ENCODE measurements at regions not wholly inside any gene's neighbourhood (a gene's known extent, or its start where the extent isn't known, plus 50 kb on each side); places are given as distances from the start of the nearest gene placed in this dataset.

DNA sequence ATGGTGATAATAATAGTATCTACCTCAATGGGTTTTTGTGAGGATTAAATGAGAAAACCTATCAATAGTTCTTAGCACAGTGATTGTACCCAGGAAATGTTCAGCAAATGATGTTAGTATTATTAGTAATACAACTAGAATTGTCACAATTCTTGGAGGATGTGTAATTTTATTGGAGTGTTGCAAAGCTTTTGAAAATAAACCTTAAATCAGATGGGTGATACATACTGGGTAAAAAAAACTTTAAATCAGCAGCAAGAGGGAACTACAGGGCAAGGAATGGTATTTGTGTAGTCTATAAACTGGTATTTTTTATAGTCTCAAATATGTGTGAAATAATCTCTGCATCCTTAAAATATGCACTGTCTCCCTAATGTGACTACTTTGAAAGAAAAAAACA is 371.6 kb downstream of the PIK3R1 start:
- DNase-seq (ENCODE audit: low read depth, low spot score), result no peak
- Histone ChIP-seq H3K9me3 (ENCODE audit: low read depth, low read length) (no peaks in the 10 kb centered on the region), H3K36me3 (ENCODE audit: insufficient read depth, low read length) (no peaks in the 10 kb centered on the region), H3K9ac (ENCODE audit: insufficient read length) (no peak overlapping the region), H3K4me3 (no peak overlapping the region), H3K27ac (no peak overlapping the region)
- TF ChIP-seq POLR2AphosphoS5 (IDR thresholded peaks at IDR 0.05; ENCODE audit: borderline replicate concordance, low read depth, low read length) (no peak), FOXP2 (optimal IDR thresholded peaks at IDR 0.05; ENCODE audit: control extremely low read depth, extremely low read length, insufficient read depth) (no peak), EZH2 (IDR thresholded peaks at IDR 0.05) (no peak)

DNA sequence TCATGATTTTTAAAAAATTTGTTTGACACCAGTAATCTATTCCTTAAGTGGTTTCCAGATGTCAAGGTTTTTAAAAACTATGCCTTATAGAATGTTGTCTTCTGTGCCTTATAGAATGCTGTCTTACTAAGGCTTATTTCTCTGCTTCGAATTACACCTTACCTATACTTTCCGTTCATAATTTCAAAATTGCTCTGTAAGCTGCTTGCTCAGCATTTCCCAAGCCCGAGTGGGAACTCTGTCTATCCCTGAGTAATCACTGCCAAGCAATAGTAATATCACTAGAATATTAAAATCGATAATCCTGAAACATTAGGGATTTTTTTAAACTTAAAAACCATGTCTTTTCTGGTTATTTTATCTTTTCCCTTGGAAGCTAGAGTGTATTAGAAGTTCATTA is 376.3 kb downstream of the PIK3R1 start:
- no peak overlapping the region for H3K4me3 ChIP-seq
- H3K36me3 ChIP-seq (ENCODE audit: insufficient read depth, low read length), result no peaks in the 10 kb centered on the region
- no peak for DNase-seq (ENCODE audit: low read depth, low spot score)
- TF ChIP-seq FOXP2 (optimal IDR thresholded peaks at IDR 0.05; ENCODE audit: control extremely low read depth, extremely low read length, insufficient read depth), result no peak
- no peak for TF ChIP-seq POLR2AphosphoS5 (IDR thresholded peaks at IDR 0.05; ENCODE audit: borderline replicate concordance, low read depth, low read length)
- no peak for TF ChIP-seq EZH2 (IDR thresholded peaks at IDR 0.05)
- H3K27ac ChIP-seq, result no peak overlapping the region
- H3K9ac ChIP-seq (ENCODE audit: insufficient read length), result no peak overlapping the region
- H3K9me3 ChIP-seq (ENCODE audit: low read depth, low read length), result no peaks in the 10 kb centered on the region

DNA sequence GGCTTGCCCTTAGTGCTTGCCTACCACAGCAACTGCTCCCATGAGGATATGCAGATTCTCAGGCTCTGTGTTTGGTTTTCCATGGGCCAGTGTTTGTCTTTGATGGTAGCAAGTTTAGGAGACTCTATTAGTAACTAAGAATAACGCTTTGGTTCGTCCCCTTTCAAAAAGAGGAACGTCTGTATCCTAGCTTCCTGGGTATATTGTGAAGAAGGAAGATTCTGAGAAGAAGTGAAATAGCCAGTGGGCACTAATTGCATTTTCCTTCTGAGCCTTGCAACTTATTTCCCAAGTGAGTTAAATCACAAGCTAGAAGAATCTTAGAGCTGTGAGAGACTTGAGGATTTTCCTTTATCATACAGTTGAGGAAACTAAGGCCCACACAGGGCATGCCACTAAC is 376.8 kb downstream of the PIK3R1 start:
- H3K4me3 ChIP-seq, result no peak overlapping the region
- H3K9me3 ChIP-seq (ENCODE audit: low read depth, low read length), result no peaks in the 10 kb centered on the region
- no peak for DNase-seq (ENCODE audit: low read depth, low spot score)
- no peak overlapping the region for H3K27ac ChIP-seq
- no peak overlapping the region for H3K9ac ChIP-seq (ENCODE audit: insufficient read length)
- no peak for TF ChIP-seq EZH2 (IDR thresholded peaks at IDR 0.05)
- no peak for TF ChIP-seq FOXP2 (optimal IDR thresholded peaks at IDR 0.05; ENCODE audit: control extremely low read depth, extremely low read length, insufficient read depth)
- no peak for TF ChIP-seq POLR2AphosphoS5 (IDR thresholded peaks at IDR 0.05; ENCODE audit: borderline replicate concordance, low read depth, low read length)
- no peaks in the 10 kb centered on the region for H3K36me3 ChIP-seq (ENCODE audit: insufficient read depth, low read length)

DNA sequence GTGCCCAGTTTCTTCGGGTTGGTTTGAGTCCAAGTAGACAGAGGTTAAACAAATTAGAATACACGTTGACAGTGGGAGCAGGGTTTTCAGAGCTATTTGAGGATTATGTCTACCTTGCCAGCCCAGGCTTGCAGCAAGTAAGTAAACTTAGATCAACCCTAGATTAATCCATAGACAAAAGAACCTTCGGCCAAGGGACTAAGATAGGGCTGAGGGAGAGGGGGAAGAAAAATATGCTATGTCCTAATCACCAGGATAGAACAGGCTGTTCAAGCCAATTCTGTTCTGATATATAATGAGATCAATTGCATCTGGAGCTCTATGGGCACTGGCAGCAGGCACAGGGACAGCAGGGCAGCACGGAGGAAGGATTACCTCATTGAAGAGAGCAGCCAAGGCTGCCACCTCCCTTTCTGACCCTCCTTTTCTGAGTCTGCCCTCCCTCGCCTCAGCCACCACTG is 377.7 kb downstream of the PIK3R1 start:
- DNase-seq (ENCODE audit: low read depth, low spot score), result no peak
- no peak overlapping the region for H3K4me3 ChIP-seq
- TF ChIP-seq FOXP2 (optimal IDR thresholded peaks at IDR 0.05; ENCODE audit: control extremely low read depth, extremely low read length, insufficient read depth), result no peak
- no peak for TF ChIP-seq POLR2AphosphoS5 (IDR thresholded peaks at IDR 0.05; ENCODE audit: borderline replicate concordance, low read depth, low read length)
- TF ChIP-seq EZH2 (IDR thresholded peaks at IDR 0.05), result no peak
- H3K9me3 ChIP-seq (ENCODE audit: low read depth, low read length), result no peaks in the 10 kb centered on the region
- no peak overlapping the region for H3K27ac ChIP-seq
- no peak overlapping the region for H3K9ac ChIP-seq (ENCODE audit: insufficient read length)
- no peaks in the 10 kb centered on the region for H3K36me3 ChIP-seq (ENCODE audit: insufficient read depth, low read length)

DNA sequence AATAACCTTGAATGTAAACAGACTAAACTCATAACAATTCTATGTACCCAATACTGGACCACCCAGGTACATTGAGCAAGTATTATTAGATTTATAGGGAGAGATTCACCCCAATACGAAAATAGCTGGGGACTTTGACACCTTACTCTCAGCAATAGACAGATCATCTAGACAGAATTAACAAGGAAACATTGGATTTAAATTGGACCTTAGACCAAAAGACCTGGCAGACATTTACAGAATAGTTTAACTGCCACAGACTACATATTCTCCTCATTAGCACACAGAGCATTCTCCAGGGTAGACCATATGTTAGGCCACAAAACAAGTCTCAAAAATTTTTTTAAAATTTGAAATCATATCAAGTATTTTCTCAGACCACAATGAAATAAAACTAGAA is 397.4 kb downstream of the PIK3R1 start:
- no peak overlapping the region for H3K9ac ChIP-seq (ENCODE audit: insufficient read length)
- no peak for DNase-seq (ENCODE audit: low read depth, low spot score)
- no peak for TF ChIP-seq EZH2 (IDR thresholded peaks at IDR 0.05)
- TF ChIP-seq POLR2AphosphoS5 (IDR thresholded peaks at IDR 0.05; ENCODE audit: borderline replicate concordance, low read depth, low read length), result no peak
- no peak for TF ChIP-seq FOXP2 (optimal IDR thresholded peaks at IDR 0.05; ENCODE audit: control extremely low read depth, extremely low read length, insufficient read depth)

DNA sequence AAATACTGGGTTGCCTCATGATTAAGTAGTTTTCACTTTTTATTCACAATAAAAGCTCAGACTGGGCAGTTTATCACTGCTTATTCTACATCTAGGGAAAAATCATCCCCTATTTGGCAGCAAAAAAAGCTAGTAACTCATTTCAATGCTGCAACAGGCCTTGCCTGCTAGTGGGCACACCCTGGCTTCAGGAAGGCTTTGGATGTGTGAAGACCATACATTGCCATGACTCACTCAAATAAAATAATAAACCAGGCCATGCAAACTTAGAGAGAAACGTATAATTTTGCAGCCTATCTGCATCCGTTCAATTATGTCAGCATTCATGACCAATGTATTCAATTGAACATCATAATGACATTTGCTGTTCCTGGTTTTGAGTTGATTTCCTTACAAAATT is 402.9 kb downstream of the PIK3R1 start:
- TF ChIP-seq FOXP2 (optimal IDR thresholded peaks at IDR 0.05; ENCODE audit: control extremely low read depth, extremely low read length, insufficient read depth) (no peak), EZH2 (IDR thresholded peaks at IDR 0.05) (no peak), POLR2AphosphoS5 (IDR thresholded peaks at IDR 0.05; ENCODE audit: borderline replicate concordance, low read depth, low read length) (no peak)
- Histone ChIP-seq H3K9ac (ENCODE audit: insufficient read length) (no peak overlapping the region), H3K36me3 (ENCODE audit: insufficient read depth, low read length) (no peaks in the 10 kb centered on the region), H3K4me3 (no peak overlapping the region), H3K27ac (no peak overlapping the region), H3K9me3 (ENCODE audit: low read depth, low read length) (0 out of 2 replicates have a peak, but pooled peaks cover 2% of the 10 kb centered on the region)
- no peak for DNase-seq (ENCODE audit: low read depth, low spot score)

More for the DNA sequence above, 397.4 kb downstream of the PIK3R1 start:
- no peak overlapping the region for H3K27ac ChIP-seq
- H3K4me3 ChIP-seq, result no peak overlapping the region
- no peaks in the 10 kb centered on the region for H3K36me3 ChIP-seq (ENCODE audit: insufficient read depth, low read length)
- no peaks in the 10 kb centered on the region for H3K9me3 ChIP-seq (ENCODE audit: low read depth, low read length)

DNA sequence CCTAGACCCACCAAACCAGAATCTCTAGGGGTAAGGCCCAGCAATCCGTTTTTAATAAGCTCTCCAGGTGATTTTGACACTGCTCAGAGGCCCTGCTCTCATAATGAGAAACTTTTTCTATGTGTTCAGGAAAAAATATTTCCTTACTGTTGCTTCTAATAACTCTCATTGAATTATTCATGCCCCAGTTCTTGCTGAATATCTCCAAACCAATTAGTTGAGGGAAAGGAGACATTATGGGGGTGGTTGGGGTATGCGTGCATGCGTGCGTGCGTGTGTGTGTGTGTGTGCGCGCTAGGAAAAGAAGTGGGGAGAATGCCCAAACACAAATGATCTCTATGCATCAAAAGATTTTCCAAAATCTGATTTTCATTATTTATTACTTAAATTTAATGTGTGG is 411.4 kb downstream of the PIK3R1 start:
- no peak overlapping the region for H3K27ac ChIP-seq
- no peak overlapping the region for H3K9ac ChIP-seq (ENCODE audit: insufficient read length)
- no peaks in the 10 kb centered on the region for H3K36me3 ChIP-seq (ENCODE audit: insufficient read depth, low read length)
- TF ChIP-seq EZH2 (IDR thresholded peaks at IDR 0.05), result no peak
- TF ChIP-seq FOXP2 (optimal IDR thresholded peaks at IDR 0.05; ENCODE audit: control extremely low read depth, extremely low read length, insufficient read depth), result no peak
- no peak for TF ChIP-seq POLR2AphosphoS5 (IDR thresholded peaks at IDR 0.05; ENCODE audit: borderline replicate concordance, low read depth, low read length)
- no peak overlapping the region for H3K4me3 ChIP-seq
- DNase-seq (ENCODE audit: low read depth, low spot score), result no peak
- H3K9me3 ChIP-seq (ENCODE audit: low read depth, low read length), result no peaks in the 10 kb centered on the region

DNA sequence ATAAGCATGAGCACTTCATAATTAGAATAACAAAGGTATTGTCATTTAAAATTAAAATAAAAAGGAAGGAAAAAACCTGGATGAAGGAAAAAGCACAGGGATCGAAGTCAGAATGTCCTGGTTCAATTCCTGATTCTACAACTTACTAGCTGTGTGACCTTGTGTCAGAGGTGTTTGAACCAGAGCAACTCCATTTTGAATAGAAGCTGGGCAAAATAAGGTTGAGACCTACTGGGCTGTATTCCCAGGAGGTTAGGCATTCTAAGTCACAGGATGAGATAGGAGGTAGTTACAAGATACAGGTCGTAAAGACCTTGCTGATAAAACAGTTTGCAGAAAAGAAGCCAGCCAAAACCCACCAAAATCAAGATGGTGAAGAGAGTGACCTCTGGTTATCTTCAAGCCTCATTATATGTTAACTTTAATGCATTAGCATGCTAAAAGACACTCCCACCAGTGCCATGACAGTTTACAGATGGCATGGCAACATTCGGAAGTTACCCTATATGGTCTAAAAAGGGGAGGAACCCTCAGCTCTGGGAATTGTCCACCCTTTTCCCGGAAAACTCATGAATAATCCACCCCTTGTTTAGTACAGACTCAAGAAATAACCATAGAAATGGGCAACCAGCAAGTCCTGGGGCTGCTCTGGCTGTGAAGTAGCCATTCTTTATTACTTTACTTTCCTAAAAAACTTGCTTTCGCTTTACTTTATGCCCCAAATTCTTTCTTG is 412.7 kb downstream of the PIK3R1 start:
- TF ChIP-seq FOXP2 (optimal IDR thresholded peaks at IDR 0.05; ENCODE audit: control extremely low read depth, extremely low read length, insufficient read depth), result no peak
- TF ChIP-seq POLR2AphosphoS5 (IDR thresholded peaks at IDR 0.05; ENCODE audit: borderline replicate concordance, low read depth, low read length), result no peak
- no peak for TF ChIP-seq EZH2 (IDR thresholded peaks at IDR 0.05)
- no peak overlapping the region for H3K9ac ChIP-seq (ENCODE audit: insufficient read length)
- no peaks in the 10 kb centered on the region for H3K36me3 ChIP-seq (ENCODE audit: insufficient read depth, low read length)
- H3K9me3 ChIP-seq (ENCODE audit: low read depth, low read length), result no peaks in the 10 kb centered on the region
- H3K4me3 ChIP-seq, result no peak overlapping the region
- no peak for DNase-seq (ENCODE audit: low read depth, low spot score)
- H3K27ac ChIP-seq, result no peak overlapping the region

DNA sequence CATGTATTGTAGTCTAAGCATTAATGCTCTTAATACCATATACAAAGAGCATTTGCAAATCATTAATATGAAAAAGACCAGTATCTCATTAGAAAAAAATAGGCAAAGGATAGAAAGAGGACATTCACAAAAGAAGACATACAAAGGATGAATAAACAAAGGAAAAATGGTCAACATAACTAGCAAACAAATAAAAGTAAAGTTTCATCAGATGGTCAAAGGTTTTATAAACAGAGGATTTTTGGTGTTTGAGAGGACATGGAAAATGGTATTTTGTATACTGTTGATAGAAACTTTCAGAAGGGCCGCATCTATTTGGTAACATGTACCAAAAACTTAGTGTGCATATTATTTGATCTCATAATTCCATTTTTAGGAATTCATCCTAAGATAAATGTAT is 414.8 kb downstream of the PIK3R1 start:
- Histone ChIP-seq H3K27ac (no peak overlapping the region), H3K4me3 (no peak overlapping the region), H3K36me3 (ENCODE audit: insufficient read depth, low read length) (no peaks in the 10 kb centered on the region), H3K9me3 (ENCODE audit: low read depth, low read length) (no peaks in the 10 kb centered on the region), H3K9ac (ENCODE audit: insufficient read length) (no peak overlapping the region)
- DNase-seq (ENCODE audit: low read depth, low spot score), result no peak
- no peak for TF ChIP-seq EZH2 (IDR thresholded peaks at IDR 0.05)
- no peak for TF ChIP-seq FOXP2 (optimal IDR thresholded peaks at IDR 0.05; ENCODE audit: control extremely low read depth, extremely low read length, insufficient read depth)
- TF ChIP-seq POLR2AphosphoS5 (IDR thresholded peaks at IDR 0.05; ENCODE audit: borderline replicate concordance, low read depth, low read length), result no peak
